Endothelial cell of umbilical vein (primary cell): ENCODE measurements at regions not wholly inside any gene's neighbourhood (a gene's known extent, or its start where the extent isn't known, plus 50 kb on each side); places are given as distances from the start of the nearest gene placed in this dataset.

ENCODE experiments used
- BruUV-seq: library from RNA; stranded (reverse); fragments of 400-500 nt; replicated peaks from 2 replicates; lab custom pipeline; 2021; lab: Mats Ljungman, UMichigan
- CTCF ChIA-PET: fragments of 300-600, 350-600 bp; sonication (Branson Sonifier 250); formaldehyde crosslinking; loops from one replicate; lab custom pipeline; 2021; ENCODE audit warnings: antibody characterized with exemption, inconsistent platforms; lab: Charles Lee
- POLR2A ChIA-PET: fragments of 300-600, 350-600 bp; sonication (Branson Sonifier 250); formaldehyde crosslinking; loops from one replicate; lab custom pipeline; 2021; ENCODE audit warnings: antibody characterized with exemption, inconsistent platforms; lab: Charles Lee
- DNase-seq: peaks from one replicate; pipeline ENCODE4 v3.0.0-alpha.2; 2011; ENCODE audit warnings: low read depth, low spot score
- FAIRE-seq: peaks from 2 replicates; lab custom pipeline; 2011; peaks lifted over from hg19 to GRCh38; lab: Jason Lieb, UNC
- H2AFZ ChIP-seq: 2 replicates; pipeline ENCODE4 v1.6.0; 2012; ENCODE audit warnings: low read depth, low read length, control low read depth, inconsistent platforms
- H3K27ac ChIP-seq: 2 replicates; pipeline ENCODE4 v1.5.1; 2011; ENCODE audit warnings: low read depth, mild to moderate bottlenecking, control low read depth, low read length, moderate library complexity; ENCODE audit not compliant: insufficient read depth
- H3K27me3 ChIP-seq, 2 experiments: 2 replicates each; pipeline versions ENCODE4 v1.6.0 to v1.6.1; 2011; ENCODE audit warnings: low read length in 2 of 2, mixed read lengths in 1 of 2; ENCODE audit not compliant: control insufficient read depth in 2 of 2, insufficient read depth in 2 of 2
- H3K36me3 ChIP-seq, 2 experiments: 2 replicates in 1 of 2; 3 replicates in 1 of 2; pipeline ENCODE4 v1.5.1; 2011; ENCODE audit warnings: low read length in 2 of 2, mild to moderate bottlenecking in 1 of 2, moderate library complexity in 1 of 2; ENCODE audit not compliant: control insufficient read depth in 2 of 2, insufficient read depth in 2 of 2; ENCODE audit errors: extremely low read depth in 1 of 2
- H3K4me1 ChIP-seq: 3 replicates; pipeline ENCODE4 v1.5.1; 2011; ENCODE audit warnings: mild to moderate bottlenecking, low read length; ENCODE audit not compliant: control insufficient read depth, insufficient read depth; ENCODE audit errors: extremely low read depth
- H3K4me2 ChIP-seq: 2 replicates; pipeline ENCODE4 v1.6.1; 2011; ENCODE audit warnings: low read length, control low read depth, mixed read lengths; ENCODE audit not compliant: insufficient read depth
- H3K4me3 ChIP-seq, 3 experiments: fragments of 200-600 bp in 1 of 3; sonication (generic), shearing (Covaris generic) in 1 of 3; replicated peaks in 1 of 3; 2 replicates each; pipeline ENCODE4 v1.5.1; 2011 to 2016; ENCODE audit warnings: control low read depth in 3 of 3, low read length in 3 of 3, mild to moderate bottlenecking in 2 of 3, inconsistent platforms in 1 of 3, low read depth in 1 of 3, moderate library complexity in 1 of 3; ENCODE audit not compliant: insufficient read depth in 1 of 3
- H3K79me2 ChIP-seq: 2 replicates; pipeline ENCODE4 v1.6.0; 2012; ENCODE audit warnings: low read length, inconsistent platforms; ENCODE audit not compliant: control insufficient read depth, insufficient read depth
- H3K9ac ChIP-seq: replicated peaks from 2 replicates; pipeline ENCODE3; 2011; ENCODE audit warnings: low read length, control low read depth; ENCODE audit not compliant: insufficient read depth; ENCODE audit errors: extremely low read depth
- H3K9me1 ChIP-seq: replicated peaks from 3 replicates; pipeline ENCODE4 v1.6.0; 2011; ENCODE audit warnings: mild to moderate bottlenecking, low read length; ENCODE audit not compliant: control insufficient read depth, insufficient read depth; ENCODE audit errors: extremely low read depth
- H3K9me3 ChIP-seq: replicated peaks from 2 replicates; pipeline ENCODE4 v1.5.1; 2012; ENCODE audit warnings: low read length, inconsistent platforms; ENCODE audit not compliant: control insufficient read depth, insufficient read depth
- H4K20me1 ChIP-seq: replicated peaks from 2 replicates; pipeline ENCODE3; 2011; ENCODE audit warnings: mild to moderate bottlenecking, low read length; ENCODE audit not compliant: control insufficient read depth, insufficient read depth; ENCODE audit errors: extremely low read depth
- EZH2 ChIP-seq: IDR thresholded peaks from 2 replicates; pipeline ENCODE4 v1.6.1; 2012; ENCODE audit warnings: borderline replicate concordance, low read depth, mild to moderate bottlenecking, moderate library complexity, low read length, inconsistent platforms; ENCODE audit not compliant: severe bottlenecking
- FOS ChIP-seq: IDR thresholded peaks from 2 replicates; pipeline ENCODE4 v1.6.1; 2011; ENCODE audit warnings: mild to moderate bottlenecking, low read length, moderate library complexity, borderline replicate concordance; ENCODE audit not compliant: insufficient read depth
- GATA2 ChIP-seq: IDR thresholded peaks from 2 replicates; pipeline ENCODE4 v1.7.0; 2011; ENCODE audit warnings: low read depth, mild to moderate bottlenecking, moderate library complexity, mixed read lengths, low read length; ENCODE audit not compliant: insufficient read length, insufficient read depth
- JUN ChIP-seq: IDR thresholded peaks from 2 replicates; pipeline ENCODE4 v1.6.1; 2011; ENCODE audit warnings: borderline replicate concordance, low read depth; ENCODE audit not compliant: insufficient read length, insufficient read depth
- MYC ChIP-seq: IDR thresholded peaks from one replicate; pipeline ENCODE4 v1.6.1; 2011; ENCODE audit warnings: mild to moderate bottlenecking, low read depth, low read length
- POLR2AphosphoS5 ChIP-seq: IDR thresholded peaks from 2 replicates; pipeline ENCODE4 v1.6.1; 2012; ENCODE audit warnings: low read depth, mild to moderate bottlenecking, control low read depth, low read length, moderate library complexity; ENCODE audit not compliant: insufficient read depth
- dilution Hi-C: fragments of 300-500 bp; cut with MboI; formaldehyde crosslinking; loops from one replicate; pipeline ENCODE4 v1.15.0; 2019; ENCODE audit warnings: low sequenced_read_pairs; ENCODE audit not compliant: extremely low pct_ligation_motif_present
- intact Hi-C: fragments of 100-400 bp; cut with micrococcal nuclease; formaldehyde crosslinking; loops from one replicate; pipeline ENCODE4 v1.10.0; 2022
- TF ChIP-seq, protein P1 (sequence below), 2 donors: IDR thresholded peaks; 1 replicate in 1 of 2; 2 replicates in 1 of 2; pipeline ENCODE4 v1.5.1; 2011; ENCODE audit warnings: low read length in 2 of 2, mild to moderate bottlenecking in 2 of 2, moderate library complexity in 2 of 2, control low read depth in 1 of 2, inconsistent platforms in 1 of 2, low read depth in 1 of 2; ENCODE audit not compliant: insufficient read depth in 1 of 2; ENCODE audit errors: extremely low read depth in 1 of 2
- TF ChIP-seq, protein P2 (sequence below): IDR thresholded peaks from 2 replicates; pipeline ENCODE4 v1.6.1; 2011; ENCODE audit not compliant: insufficient read depth, insufficient read length

DNA sequence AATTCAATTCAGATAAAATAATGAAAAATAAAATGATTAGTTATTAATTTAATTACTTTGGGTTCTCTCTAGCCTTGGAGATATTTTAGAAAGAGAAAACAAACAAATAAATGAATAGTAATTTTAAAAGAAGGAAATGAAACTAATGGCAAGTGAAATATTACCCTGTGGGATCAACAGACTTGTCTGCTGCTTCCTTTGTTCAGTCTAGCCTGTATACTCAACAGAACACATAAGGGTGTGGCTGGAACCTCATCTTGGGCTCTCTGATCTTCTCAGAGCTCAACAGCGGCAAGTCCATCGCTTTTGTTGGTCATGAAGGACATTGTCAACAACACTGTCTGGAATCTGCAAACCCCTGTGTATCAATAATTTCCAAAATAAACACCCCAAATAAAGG, 904.9 kb downstream of the IPMK start:
- H3K4me3 ChIP-seq, result no peak overlapping the region
- H3K27me3 ChIP-seq, result no peaks in the 10 kb centered on the region
- no TSS peak for BruUV-seq
- intact Hi-C loops (loop anchor here (10.0 kb wide), 1 partner anchor 1202 kb away; no protein-coding TSS in a partner anchor), dilution Hi-C loops (no loop called here)
- no peaks in the 10 kb centered on the region for H3K9me3 ChIP-seq
- no peak for FAIRE-seq
- no peak overlapping the region for H2AFZ ChIP-seq
- no peaks in the 10 kb centered on the region for H3K4me1 ChIP-seq
- DNase-seq, result no peak
- no peaks in the 10 kb centered on the region for H3K79me2 ChIP-seq
- no peaks in the 10 kb centered on the region for H3K9me1 ChIP-seq
- H3K9ac ChIP-seq, result no peak overlapping the region
- ChIA-PET POLR2A (no interaction called here), CTCF (no interaction called here)
- H4K20me1 ChIP-seq, result no peaks in the 10 kb centered on the region
- no peak for TF ChIP-seq GATA2
- TF ChIP-seq, protein P1, sequence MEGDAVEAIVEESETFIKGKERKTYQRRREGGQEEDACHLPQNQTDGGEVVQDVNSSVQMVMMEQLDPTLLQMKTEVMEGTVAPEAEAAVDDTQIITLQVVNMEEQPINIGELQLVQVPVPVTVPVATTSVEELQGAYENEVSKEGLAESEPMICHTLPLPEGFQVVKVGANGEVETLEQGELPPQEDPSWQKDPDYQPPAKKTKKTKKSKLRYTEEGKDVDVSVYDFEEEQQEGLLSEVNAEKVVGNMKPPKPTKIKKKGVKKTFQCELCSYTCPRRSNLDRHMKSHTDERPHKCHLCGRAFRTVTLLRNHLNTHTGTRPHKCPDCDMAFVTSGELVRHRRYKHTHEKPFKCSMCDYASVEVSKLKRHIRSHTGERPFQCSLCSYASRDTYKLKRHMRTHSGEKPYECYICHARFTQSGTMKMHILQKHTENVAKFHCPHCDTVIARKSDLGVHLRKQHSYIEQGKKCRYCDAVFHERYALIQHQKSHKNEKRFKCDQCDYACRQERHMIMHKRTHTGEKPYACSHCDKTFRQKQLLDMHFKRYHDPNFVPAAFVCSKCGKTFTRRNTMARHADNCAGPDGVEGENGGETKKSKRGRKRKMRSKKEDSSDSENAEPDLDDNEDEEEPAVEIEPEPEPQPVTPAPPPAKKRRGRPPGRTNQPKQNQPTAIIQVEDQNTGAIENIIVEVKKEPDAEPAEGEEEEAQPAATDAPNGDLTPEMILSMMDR (IDR thresholded peaks at IDR 0.05; ENCODE audit: extremely low read depth in 1 of 2, insufficient read depth in 1 of 2, low read depth in 1 of 2, low read length in 2 of 2), result no peak
- no peak for TF ChIP-seq EZH2
- no peak for TF ChIP-seq FOS
- TF ChIP-seq JUN, result no peak
- TF ChIP-seq, protein P2, sequence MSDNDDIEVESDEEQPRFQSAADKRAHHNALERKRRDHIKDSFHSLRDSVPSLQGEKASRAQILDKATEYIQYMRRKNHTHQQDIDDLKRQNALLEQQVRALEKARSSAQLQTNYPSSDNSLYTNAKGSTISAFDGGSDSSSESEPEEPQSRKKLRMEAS, result no peak
- TF ChIP-seq POLR2AphosphoS5, result no peak
- TF ChIP-seq MYC, result no peak
- no peaks in the 10 kb centered on the region for H3K36me3 ChIP-seq
- H3K27ac ChIP-seq, result no peak overlapping the region
- no peak overlapping the region for H3K4me2 ChIP-seq
